DMS79 (cell line): ENCODE measurements at regions not wholly inside any gene's neighbourhood (a gene's known extent, or its start where the extent isn't known, plus 50 kb on each side); places are given as distances from the start of the nearest gene placed in this dataset.

Source experiments
- DNase-seq: peaks from one replicate; lab custom pipeline; 2025; lab: John Stamatoyannopoulos, UW

DNA sequence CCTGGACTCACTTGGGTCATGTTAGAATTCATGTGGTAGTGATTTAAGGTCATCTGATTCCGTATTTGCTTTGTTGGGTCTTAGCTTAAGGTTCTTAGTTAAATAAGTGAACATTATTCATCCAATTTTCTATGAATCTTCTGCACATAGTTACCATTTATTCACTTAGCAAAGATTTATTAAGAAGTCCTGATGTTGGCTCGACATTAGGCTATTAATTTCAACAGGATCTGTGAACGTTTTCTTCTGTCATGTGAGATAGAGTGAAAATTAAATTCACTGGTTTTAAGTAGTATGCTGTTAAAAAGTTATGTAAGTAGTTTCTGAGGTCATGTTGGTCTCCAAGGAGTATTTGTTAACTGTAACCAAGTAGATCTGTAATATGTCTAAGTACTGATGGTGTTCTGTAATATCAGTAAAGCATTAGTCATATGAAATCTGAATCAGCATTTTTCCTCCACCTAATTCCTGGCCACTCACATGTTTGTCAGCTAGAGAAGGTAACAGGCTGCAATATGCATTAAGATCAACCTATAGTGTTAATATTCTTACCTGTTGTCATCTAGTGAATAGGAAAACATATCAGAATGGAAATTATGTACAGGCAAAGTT, 155.6 kb downstream of the PCDH7 start:
- DNase-seq: no peak

GRCh38 chr4:30879855-30880598, 159.9 kb downstream of the PCDH7 start:
- no peak for DNase-seq

GRCh38 chr4:30881985-30882384, 161.8 kb downstream of the PCDH7 start:
- no peak for DNase-seq

DNA sequence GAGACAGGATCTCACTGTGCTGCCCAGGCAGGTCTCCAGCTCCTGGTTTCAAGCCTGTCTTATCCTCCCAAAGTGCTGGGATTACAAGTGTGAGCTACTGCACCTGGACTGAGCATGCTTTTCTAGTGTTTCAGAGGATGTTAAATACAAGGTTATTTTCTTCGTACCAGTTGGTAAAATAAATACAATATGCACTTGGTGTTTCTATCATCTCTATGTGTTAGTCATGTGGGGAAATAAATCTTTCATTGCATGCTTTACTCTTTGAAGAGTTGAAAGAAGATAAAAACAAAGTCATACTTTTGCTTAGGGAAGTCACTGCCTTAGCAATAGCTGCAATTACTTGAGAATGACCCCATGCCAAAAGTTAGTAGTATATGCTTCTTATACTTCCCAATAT, 162.3 kb downstream of the PCDH7 start:
- no peak for DNase-seq

- no peak for DNase-seq
Observed at GRCh38 chr4:30882995-30883675, 163.0 kb downstream of the PCDH7 start.

- DNase-seq: no peak
Observed at GRCh38 chr4:30901461-30902451, 181.6 kb downstream of the PCDH7 start.

DNA sequence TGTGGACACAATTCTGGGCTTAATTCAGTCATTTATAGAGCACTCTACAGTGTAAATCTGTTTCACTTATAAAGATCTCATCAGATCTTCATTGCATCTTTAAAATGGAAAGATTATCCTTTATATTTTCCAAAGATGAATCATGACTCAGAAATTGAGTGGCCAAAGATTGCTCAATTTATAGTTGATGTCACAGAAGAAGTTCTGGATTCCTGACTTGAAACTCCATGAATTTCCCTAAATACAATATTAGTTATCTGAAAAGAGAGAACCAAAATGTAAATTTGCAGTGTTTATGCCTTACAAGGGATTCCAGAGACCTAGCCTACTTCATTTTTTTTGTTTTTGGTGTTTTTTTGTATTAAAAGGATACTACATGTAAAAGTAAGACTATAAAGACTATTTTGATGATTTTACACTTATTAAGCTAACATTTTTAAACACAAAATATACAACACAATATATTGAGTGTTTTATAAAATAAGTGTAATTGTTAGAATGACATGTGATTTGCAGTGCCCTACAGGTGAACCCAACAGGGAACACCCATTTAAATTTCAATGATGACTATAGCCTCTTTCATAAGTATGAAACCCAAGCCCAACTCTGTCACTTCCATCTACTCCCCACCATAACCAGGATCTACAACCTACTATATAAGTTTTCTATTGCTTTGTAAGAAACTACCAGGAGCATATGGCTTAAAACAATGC, 183.5 kb downstream of the PCDH7 start:
- no peak for DNase-seq

DNA sequence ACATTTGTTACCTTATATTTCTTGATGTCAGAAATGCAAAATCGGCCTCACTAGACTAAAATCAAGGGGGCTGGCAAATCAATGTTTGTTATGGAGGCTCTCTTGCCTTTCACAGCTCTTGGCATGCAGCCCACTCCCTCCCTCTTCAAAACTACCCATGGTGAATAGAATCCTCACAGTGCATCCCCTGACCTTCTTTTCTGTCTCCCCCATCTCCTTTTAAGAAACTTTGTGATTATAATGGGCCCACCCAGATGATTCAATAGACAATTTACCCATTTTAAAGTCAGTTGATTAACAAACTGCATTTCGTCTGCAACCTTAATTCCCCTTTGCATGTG, 184.0 kb downstream of the PCDH7 start:
- DNase-seq: no peak

GRCh38 chr4:30904588-30904987, 184.4 kb downstream of the PCDH7 start:
- DNase-seq: no peak

DNA sequence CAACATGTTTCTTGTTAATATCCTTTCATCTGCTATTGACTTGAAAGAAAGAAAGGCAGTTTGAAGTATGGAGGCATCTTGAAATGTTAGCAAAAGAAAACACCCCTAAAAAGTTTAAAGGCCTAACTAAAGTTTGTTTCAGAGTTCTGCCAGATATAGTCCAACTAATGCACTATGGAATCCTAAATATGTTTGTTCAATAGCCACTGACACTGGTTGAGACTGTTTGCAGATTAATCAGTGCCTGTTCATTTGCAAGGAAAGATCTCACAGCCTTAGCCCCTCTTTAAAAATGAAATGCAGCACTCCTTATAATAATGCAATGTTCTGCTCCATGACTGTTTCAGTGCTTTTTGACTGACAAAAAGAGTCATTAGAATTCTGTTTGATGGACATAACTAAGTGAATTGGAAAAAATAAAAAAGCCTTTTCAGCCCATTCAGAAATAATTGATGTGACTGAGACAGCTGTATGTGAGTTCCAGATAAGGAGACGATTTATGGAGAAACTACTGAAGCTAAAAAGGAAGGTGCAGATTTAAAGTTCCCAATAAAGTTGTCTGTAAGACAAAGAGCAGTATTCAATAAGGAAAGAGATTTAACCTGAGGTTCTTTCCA, 192.0 kb downstream of the PCDH7 start:
- no peak for DNase-seq

DNA sequence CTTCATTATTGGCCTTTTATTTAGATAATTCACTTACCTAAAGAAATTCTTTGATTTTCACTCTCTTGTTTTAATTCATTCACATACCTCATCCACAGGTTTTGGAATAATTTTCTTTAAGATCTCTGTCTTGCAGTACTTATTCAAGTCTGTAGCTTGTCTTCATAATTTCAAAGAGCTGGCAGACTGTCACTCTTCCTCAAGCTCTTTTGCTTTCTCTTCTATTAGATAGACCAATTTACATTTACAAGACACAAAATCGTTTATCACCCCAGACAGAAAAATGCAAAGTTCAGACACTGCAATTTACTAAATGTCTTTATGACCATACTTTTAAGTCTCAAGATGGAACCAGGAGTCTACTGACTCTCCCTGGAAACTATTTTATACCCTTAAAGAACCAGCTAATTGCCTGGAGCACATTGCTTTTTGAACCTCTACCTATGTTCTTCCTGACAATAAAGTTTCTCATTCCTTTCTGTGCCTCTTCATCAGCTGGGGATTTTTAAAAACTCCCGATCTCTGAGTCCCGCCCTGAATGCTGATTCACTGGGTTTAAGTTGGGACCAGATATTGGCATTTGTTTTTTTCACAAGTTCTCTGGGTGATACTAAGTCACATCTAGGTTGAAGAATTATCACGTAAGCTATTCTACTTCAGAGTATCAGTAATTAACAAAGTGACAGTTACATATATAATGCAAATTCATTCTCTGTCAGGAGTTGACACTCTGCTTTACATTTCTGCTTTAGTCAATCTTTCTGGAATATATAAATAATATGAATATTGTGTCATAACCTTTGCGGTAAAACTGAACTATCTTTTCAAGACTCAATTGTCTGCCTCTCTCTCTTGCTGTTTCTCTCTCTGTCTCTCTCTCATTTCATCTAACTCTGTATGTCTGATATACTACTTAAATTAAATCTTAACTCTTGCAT, 196.4 kb downstream of the PCDH7 start:
- no peak for DNase-seq

- no peak for DNase-seq
Observed at GRCh38 chr4:30917946-30918345, 197.8 kb downstream of the PCDH7 start.

DNA sequence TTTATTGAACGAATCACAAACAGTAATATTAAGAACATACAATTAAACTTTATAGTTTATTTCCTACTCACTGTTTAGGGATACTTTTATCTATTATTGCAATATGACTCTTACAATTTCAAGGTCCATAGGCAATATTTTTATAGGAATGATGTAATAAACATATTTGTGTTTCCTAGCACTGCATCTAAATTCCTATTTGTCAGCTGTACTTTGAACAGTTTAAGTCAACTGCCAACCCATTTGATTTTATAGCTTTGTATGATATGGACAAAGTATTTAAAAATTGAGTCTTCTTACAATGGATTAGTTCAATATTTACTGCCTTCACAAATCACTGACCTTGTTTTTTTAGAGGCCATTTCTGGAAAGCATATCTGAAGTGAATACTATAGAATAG, 199.3 kb downstream of the PCDH7 start:
- no peak for DNase-seq

GRCh38 chr4:30920043-30920442, 199.9 kb downstream of the PCDH7 start:
- no peak for DNase-seq

DNA sequence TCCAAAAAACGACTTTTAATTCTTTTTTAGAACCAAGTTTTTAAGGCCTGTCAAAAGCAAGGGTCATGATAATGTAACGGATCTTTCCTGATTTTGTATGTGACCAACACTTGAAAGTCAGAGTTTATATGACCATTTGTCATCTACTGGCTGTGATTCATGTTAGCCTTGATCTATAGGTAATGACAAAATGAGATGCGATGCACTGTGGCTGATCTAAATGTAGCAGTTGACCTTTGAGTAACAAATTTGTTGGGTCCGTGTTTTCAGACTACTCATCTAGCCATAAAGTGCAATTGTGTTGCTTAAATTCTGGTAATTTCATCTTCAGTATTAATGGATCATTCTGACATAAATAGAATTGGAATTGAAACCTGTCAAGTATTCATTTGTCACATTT, 202.5 kb downstream of the PCDH7 start:
- no peak for DNase-seq

- DNase-seq: no peak
Observed at GRCh38 chr4:30924495-30924894, 204.3 kb downstream of the PCDH7 start.

- no peak for DNase-seq
Observed at GRCh38 chr4:30929649-30930048, 209.5 kb downstream of the PCDH7 start.

GRCh38 chr4:30930276-30930675, 210.1 kb downstream of the PCDH7 start:
- no peak for DNase-seq

DNA sequence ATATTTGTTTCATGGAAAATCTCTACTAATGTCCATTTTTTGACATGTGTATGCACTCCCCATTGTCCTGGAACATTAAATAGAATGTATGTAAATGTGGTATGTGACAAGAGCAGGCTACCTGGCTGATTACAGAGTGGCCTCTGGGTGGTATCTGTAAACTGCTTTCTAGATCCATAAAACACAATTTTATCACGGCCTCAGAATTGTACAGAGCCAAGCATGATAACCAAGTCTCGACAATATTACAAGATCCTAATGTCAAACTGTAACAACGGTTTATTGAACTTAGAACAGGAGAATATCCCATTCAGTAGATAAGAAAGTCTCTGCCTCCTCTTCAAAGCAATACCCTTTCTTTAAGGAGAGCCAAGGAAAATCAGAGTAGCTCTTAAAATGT, 212.4 kb downstream of the PCDH7 start:
- no peak for DNase-seq

DNA sequence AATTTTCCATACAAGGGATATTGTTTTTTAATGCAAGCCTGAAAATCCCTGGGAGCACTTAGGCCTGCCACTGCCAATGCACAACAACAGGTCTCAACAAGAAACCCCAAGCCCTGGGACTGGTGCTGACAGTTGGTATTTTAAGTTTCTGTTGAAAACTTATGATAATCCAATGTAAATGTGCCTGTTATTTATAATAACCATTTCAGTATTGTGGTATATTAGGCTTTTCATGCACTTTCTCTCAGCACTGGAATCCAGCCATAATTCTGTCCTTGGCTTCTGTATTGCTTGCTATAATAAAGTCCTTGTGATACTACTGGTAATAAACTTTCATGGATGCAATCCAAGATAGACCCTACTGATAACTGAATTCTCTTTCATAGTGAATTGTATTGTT, 218.9 kb downstream of the PCDH7 start:
- DNase-seq: no peak
